ENCODE measurements at regions not wholly inside any gene's neighbourhood (a gene's known extent, or its start where the extent isn't known, plus 50 kb on each side); places are given as distances from the start of the nearest gene placed in this dataset.

DNA sequence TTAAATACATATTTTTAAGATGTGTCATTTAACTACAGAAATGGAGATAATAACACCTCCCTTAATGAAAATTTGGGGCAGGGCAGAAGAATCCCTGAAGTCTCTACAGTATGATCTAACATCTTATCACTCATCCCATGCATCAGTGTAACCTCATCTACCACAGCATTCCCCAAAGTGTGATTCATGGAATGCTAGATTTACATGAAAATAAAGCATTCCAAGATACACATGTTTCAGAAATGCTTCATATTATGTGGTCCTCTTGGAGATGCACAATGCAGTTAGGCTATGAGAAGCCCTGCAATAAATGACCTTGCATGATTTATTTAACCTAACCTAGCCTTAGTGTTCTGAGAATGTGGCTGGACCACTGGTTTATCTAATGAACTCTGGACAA is 166.9 kb upstream of the SYT6 start:
- intact Hi-C loops (cut with micrococcal nuclease; ENCODE audit: unreplicated experiment), result no loop called here
- no peaks in the 10 kb centered on the region for H3K36me3 ChIP-seq (ENCODE audit: insufficient read depth, low read length, poor library complexity, severe bottlenecking)
- H3K4me1 ChIP-seq (ENCODE audit: insufficient read depth, low read length, poor library complexity, severe bottlenecking), result no peaks in the 10 kb centered on the region
- H3K9me3 ChIP-seq (ENCODE audit: low read depth, low read length, poor library complexity, severe bottlenecking), result no peaks in the 10 kb centered on the region
- no peaks in the 10 kb centered on the region for H3K27me3 ChIP-seq (replicated peaks; ENCODE audit: insufficient read depth, low read depth, low read length, poor library complexity)
- no peak for DNase-seq (ENCODE audit: low spot score)
- no peak overlapping the region for H3K4me3 ChIP-seq (ENCODE audit: low read depth, low read length, poor library complexity, severe bottlenecking)
- no peak overlapping the region for H3K27ac ChIP-seq (ENCODE audit: low read depth, low read length, poor library complexity, severe bottlenecking)
- BruUV-seq (replicated peaks), result no TSS peak
- CTCF ChIA-PET, result no interaction called here
- TF ChIP-seq EZH2 (IDR thresholded peaks at IDR 0.05; ENCODE audit: borderline replicate concordance, low read depth, low read length, poor library complexity, severe bottlenecking), result no peak
- TF ChIP-seq, protein P1, sequence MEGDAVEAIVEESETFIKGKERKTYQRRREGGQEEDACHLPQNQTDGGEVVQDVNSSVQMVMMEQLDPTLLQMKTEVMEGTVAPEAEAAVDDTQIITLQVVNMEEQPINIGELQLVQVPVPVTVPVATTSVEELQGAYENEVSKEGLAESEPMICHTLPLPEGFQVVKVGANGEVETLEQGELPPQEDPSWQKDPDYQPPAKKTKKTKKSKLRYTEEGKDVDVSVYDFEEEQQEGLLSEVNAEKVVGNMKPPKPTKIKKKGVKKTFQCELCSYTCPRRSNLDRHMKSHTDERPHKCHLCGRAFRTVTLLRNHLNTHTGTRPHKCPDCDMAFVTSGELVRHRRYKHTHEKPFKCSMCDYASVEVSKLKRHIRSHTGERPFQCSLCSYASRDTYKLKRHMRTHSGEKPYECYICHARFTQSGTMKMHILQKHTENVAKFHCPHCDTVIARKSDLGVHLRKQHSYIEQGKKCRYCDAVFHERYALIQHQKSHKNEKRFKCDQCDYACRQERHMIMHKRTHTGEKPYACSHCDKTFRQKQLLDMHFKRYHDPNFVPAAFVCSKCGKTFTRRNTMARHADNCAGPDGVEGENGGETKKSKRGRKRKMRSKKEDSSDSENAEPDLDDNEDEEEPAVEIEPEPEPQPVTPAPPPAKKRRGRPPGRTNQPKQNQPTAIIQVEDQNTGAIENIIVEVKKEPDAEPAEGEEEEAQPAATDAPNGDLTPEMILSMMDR (conservative IDR thresholded peaks at IDR 0.05; ENCODE audit: low read depth, low read length), result no peak
- POLR2A ChIA-PET (ENCODE audit: low non-redundant PET), result no interaction called here

GRCh38 chr1:114319418-114319817 is 165.7 kb upstream of the SYT6 start:
- H3K36me3 ChIP-seq (ENCODE audit: insufficient read depth, low read length, poor library complexity, severe bottlenecking), result no peaks in the 10 kb centered on the region
- H3K4me3 ChIP-seq (ENCODE audit: low read depth, low read length, poor library complexity, severe bottlenecking), result no peak overlapping the region
- CTCF ChIA-PET, result no interaction called here
- H3K27me3 ChIP-seq (replicated peaks; ENCODE audit: insufficient read depth, low read depth, low read length, poor library complexity), result no peaks in the 10 kb centered on the region
- no peaks in the 10 kb centered on the region for H3K9me3 ChIP-seq (ENCODE audit: low read depth, low read length, poor library complexity, severe bottlenecking)
- intact Hi-C loops (cut with micrococcal nuclease; ENCODE audit: unreplicated experiment), result no loop called here
- no peaks in the 10 kb centered on the region for H3K4me1 ChIP-seq (ENCODE audit: insufficient read depth, low read length, poor library complexity, severe bottlenecking)
- no peak overlapping the region for H3K27ac ChIP-seq (ENCODE audit: low read depth, low read length, poor library complexity, severe bottlenecking)
- TF ChIP-seq, protein P1 (conservative IDR thresholded peaks at IDR 0.05; ENCODE audit: low read depth, low read length), result no peak
- no peak for TF ChIP-seq EZH2 (IDR thresholded peaks at IDR 0.05; ENCODE audit: borderline replicate concordance, low read depth, low read length, poor library complexity, severe bottlenecking)
- DNase-seq (ENCODE audit: low spot score), result no peak
- POLR2A ChIA-PET (ENCODE audit: low non-redundant PET), result no interaction called here
- BruUV-seq (replicated peaks), result no TSS peak

DNA sequence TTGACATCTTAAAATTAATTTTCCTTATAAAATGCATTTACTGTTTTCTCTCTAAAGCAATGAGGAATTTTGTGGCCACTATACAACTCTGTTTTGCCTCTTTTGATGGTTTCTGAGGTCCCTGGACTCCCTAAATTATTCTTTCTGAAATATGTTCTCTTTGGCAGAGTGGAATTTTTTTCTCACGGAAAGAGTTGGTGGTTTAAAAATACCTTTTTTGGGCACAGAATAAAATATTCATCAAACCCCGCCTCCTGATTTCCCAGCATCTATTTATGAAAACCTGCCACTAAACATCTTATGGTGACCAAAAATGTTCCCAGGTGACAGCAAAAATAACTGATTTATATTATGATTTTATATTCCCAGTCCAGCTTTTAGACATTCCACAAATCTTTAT is 165.3 kb upstream of the SYT6 start:
- TF ChIP-seq, protein P1 (conservative IDR thresholded peaks at IDR 0.05; ENCODE audit: low read depth, low read length), result no peak
- no peak for TF ChIP-seq EZH2 (IDR thresholded peaks at IDR 0.05; ENCODE audit: borderline replicate concordance, low read depth, low read length, poor library complexity, severe bottlenecking)
- H3K27ac ChIP-seq (ENCODE audit: low read depth, low read length, poor library complexity, severe bottlenecking), result no peak overlapping the region
- CTCF ChIA-PET, result interaction anchor here (0.6 kb wide), 1 partner anchor 37 kb away, joined by 12 read pairs; no protein-coding TSS in a partner anchor
- no peaks in the 10 kb centered on the region for H3K27me3 ChIP-seq (replicated peaks; ENCODE audit: insufficient read depth, low read depth, low read length, poor library complexity)
- no peaks in the 10 kb centered on the region for H3K36me3 ChIP-seq (ENCODE audit: insufficient read depth, low read length, poor library complexity, severe bottlenecking)
- H3K4me3 ChIP-seq (ENCODE audit: low read depth, low read length, poor library complexity, severe bottlenecking), result no peak overlapping the region
- no peaks in the 10 kb centered on the region for H3K4me1 ChIP-seq (ENCODE audit: insufficient read depth, low read length, poor library complexity, severe bottlenecking)
- H3K9me3 ChIP-seq (ENCODE audit: low read depth, low read length, poor library complexity, severe bottlenecking), result no peaks in the 10 kb centered on the region
- no peak for DNase-seq (ENCODE audit: low spot score)
- no TSS peak for BruUV-seq (replicated peaks)
- intact Hi-C loops (cut with micrococcal nuclease; ENCODE audit: unreplicated experiment), result no loop called here
- POLR2A ChIA-PET (ENCODE audit: low non-redundant PET), result interaction anchor here (0.5 kb wide), 1 partner anchor 18 kb away, joined by 6 read pairs; no protein-coding TSS in a partner anchor
